ENCODE measurements at regions not wholly inside any gene's neighbourhood (a gene's known extent, or its start where the extent isn't known, plus 50 kb on each side); places are given as distances from the start of the nearest gene placed in this dataset.

DNA sequence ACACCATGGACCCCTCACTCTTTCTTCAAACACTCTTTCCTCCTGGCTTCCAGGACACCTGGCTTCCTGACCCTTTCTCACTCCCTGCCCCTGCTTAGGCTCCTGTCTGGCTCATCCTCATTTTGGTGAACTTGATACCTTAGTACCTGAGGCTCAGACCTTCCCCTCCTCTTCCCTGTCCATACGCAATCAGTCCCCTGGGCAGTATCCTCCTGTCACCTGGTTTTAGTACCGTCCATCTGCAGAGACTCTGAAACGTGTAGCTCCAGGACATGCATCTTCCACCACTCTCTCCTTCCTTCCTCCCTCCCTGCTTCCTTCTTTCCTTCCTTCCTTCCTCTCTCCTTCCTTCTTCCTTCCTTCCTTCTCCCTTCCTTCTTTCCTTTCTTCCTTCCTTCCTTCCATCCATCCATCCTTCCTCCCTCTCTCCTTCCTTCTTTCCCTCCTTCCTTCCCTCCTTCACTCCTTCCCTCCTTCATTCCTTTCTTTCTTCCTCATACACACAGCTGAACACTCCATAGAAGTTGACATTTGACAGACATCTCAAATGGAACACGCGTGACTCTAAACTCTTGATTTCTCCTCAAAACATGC, 1488.6 kb downstream of the TBC1D22A start:
- TF ChIP-seq ZC3H10 (CRISPR knock-in tag; IDR thresholded peaks at IDR 0.05) (no peak), TCF4 (CRISPR knock-in tag; IDR thresholded peaks at IDR 0.05; ENCODE audit: borderline replicate concordance) (no peak), RARB (CRISPR knock-in tag; IDR thresholded peaks at IDR 0.05) (no peak)
- TF ChIP-seq, protein P1, sequence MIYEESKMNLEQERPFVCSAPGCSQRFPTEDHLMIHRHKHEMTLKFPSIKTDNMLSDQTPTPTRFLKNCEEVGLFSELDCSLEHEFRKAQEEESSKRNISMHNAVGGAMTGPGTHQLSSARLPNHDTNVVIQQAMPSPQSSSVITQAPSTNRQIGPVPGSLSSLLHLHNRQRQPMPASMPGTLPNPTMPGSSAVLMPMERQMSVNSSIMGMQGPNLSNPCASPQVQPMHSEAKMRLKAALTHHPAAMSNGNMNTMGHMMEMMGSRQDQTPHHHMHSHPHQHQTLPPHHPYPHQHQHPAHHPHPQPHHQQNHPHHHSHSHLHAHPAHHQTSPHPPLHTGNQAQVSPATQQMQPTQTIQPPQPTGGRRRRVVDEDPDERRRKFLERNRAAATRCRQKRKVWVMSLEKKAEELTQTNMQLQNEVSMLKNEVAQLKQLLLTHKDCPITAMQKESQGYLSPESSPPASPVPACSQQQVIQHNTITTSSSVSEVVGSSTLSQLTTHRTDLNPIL (CRISPR knock-in tag; IDR thresholded peaks at IDR 0.05; ENCODE audit: low read depth): no peak
- TF ChIP-seq, protein P2, sequence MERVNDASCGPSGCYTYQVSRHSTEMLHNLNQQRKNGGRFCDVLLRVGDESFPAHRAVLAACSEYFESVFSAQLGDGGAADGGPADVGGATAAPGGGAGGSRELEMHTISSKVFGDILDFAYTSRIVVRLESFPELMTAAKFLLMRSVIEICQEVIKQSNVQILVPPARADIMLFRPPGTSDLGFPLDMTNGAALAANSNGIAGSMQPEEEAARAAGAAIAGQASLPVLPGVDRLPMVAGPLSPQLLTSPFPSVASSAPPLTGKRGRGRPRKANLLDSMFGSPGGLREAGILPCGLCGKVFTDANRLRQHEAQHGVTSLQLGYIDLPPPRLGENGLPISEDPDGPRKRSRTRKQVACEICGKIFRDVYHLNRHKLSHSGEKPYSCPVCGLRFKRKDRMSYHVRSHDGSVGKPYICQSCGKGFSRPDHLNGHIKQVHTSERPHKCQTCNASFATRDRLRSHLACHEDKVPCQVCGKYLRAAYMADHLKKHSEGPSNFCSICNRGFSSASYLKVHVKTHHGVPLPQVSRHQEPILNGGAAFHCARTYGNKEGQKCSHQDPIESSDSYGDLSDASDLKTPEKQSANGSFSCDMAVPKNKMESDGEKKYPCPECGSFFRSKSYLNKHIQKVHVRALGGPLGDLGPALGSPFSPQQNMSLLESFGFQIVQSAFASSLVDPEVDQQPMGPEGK (CRISPR knock-in tag; IDR thresholded peaks at IDR 0.05; ENCODE audit: borderline replicate concordance): no peak

All from SK-N-SH treated with all-trans-retinoic acid at 6 μM for 48 hours (cell line).